Testis (tissue), 2 donors: ENCODE measurements at regions not wholly inside any gene's neighbourhood (a gene's known extent, or its start where the extent isn't known, plus 50 kb on each side); places are given as distances from the start of the nearest gene placed in this dataset.

Source experiments
- POLR2A ChIP-seq: fragments of 450-650 bp; IDR thresholded peaks from one replicate; pipeline ENCODE4 v1.6.1; 2017; ENCODE audit warnings: antibody characterized with exemption, mild to moderate bottlenecking, moderate library complexity
- TF ChIP-seq, protein P1 (sequence below), 3 experiments: fragments of 450-650 bp in 2 of 3; fragments of 200-600 bp in 1 of 3; sonication (generic) in 1 of 3; IDR thresholded peaks; one replicate each; pipeline ENCODE4 v1.5.1; 2016 to 2019; ENCODE audit warnings: antibody characterized with exemption in 3 of 3, mild to moderate bottlenecking in 2 of 3, moderate library complexity in 1 of 3

DNA sequence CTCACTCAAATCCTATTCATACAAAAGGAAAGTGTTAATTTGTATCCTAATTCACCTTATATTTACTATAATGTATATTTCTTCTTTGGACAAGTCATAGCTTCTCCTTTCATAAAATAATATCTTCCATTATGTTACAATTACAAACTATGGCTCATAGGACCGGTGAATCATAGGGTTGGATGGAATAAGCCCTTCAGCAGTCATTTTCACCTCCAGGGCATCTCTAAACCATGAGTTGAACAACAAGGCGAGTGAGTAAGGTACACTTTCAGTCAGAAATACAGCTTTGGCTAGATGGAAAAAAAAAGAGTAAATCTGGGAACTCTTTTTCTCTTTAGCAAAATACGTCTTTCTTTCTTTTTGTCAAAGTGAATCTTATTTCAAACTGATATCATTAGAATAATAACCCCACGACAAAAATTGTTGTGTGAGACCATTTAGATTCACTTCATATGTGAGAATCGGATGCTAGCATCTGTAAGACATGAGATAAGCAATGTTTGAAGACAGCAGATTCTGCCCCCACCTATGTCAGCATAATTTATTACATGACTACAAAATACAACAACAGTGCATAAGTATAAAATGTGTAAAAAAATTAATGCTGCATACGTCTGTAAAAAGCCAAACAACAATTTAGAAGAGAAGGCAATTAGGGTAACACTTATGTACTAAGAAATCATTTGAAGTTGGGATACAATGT, 184.4 kb upstream of the SLC38A2 start:
- TF ChIP-seq, protein P1, sequence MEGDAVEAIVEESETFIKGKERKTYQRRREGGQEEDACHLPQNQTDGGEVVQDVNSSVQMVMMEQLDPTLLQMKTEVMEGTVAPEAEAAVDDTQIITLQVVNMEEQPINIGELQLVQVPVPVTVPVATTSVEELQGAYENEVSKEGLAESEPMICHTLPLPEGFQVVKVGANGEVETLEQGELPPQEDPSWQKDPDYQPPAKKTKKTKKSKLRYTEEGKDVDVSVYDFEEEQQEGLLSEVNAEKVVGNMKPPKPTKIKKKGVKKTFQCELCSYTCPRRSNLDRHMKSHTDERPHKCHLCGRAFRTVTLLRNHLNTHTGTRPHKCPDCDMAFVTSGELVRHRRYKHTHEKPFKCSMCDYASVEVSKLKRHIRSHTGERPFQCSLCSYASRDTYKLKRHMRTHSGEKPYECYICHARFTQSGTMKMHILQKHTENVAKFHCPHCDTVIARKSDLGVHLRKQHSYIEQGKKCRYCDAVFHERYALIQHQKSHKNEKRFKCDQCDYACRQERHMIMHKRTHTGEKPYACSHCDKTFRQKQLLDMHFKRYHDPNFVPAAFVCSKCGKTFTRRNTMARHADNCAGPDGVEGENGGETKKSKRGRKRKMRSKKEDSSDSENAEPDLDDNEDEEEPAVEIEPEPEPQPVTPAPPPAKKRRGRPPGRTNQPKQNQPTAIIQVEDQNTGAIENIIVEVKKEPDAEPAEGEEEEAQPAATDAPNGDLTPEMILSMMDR (IDR thresholded peaks at IDR 0.05): no peak
- no peak for TF ChIP-seq POLR2A
